ENCODE measurements at regions not wholly inside any gene's neighbourhood (a gene's known extent, or its start where the extent isn't known, plus 50 kb on each side); places are given as distances from the start of the nearest gene placed in this dataset.
"Not testable (repeated sequence)": the region's sequence is repeated elsewhere in the genome, so short reads cannot be mapped to it uniquely, and the experiment has no call there.

DNA sequence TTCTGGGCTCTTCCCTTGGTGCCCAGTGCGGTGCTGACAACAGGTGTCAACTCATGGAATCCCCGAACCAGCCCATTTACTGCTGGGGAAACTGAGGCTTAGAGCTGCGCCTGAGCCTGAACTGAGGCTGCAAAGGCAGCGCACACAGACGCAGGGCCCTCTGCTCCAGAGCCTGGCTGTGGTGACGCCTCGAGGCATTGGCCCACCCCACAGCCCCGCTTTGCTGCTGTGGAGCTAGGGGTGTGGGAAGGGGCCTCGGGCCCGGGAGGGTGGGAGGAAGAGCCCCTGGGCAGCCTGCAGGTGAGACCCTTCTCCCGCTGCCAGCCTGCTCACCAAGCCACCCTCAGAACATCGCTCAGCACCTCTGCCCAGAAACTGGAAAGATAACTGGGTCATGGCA is 97.4 kb upstream of the LRPAP1 start:
- in situ Hi-C loops (cut with HindIII; ENCODE audit: low pct_ligation_motif_present, low pct_unique_long_range_greater_than_20kb, low sequenced_read_pairs): no loop called here
- no peak for DNase-seq

DNA sequence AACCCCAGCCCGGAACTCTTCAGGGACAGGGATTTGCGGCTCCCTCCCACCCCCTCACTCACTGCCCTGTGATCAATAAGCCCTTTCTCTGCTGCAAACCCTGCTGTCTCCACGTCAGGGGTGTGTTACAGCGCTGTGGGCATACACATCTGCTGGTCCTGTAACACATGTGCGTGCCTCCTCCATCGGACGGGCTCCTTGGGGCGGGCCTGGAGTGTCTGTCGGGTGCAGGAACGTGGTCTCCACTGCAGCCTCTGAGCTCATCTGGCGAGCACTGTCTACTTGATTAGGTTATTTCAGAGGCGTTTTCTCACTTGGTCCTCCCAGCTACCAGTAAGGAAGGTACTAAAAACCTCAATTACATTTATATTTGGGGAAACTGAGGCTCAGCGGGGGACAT is 97.0 kb upstream of the LRPAP1 start:
- DNase-seq; in situ Hi-C loops (cut with HindIII; ENCODE audit: low pct_ligation_motif_present, low pct_unique_long_range_greater_than_20kb, low sequenced_read_pairs): not testable (repeated sequence)

DNA sequence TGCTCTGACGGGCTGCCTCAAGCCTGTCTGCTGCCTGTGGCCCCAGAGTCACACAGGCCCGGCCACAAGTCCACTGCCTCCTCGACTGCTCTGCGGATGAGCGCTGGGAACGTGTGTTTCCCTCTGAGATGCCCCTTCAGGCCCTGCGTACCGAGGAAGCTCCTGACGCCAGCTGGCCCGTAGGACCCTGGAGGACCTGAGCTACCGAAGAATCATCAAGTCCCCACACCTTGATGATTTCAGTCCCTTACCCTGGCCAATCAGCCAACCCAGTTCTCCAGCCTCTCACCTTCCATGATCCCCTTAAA is 96.6 kb upstream of the LRPAP1 start:
- DNase-seq: no peak
- in situ Hi-C loops (cut with HindIII; ENCODE audit: low pct_ligation_motif_present, low pct_unique_long_range_greater_than_20kb, low sequenced_read_pairs): no loop called here

- DNase-seq; in situ Hi-C loops (cut with HindIII; ENCODE audit: low pct_ligation_motif_present, low pct_unique_long_range_greater_than_20kb, low sequenced_read_pairs): not testable (repeated sequence)
These were observed 96.0 kb upstream of the LRPAP1 start for GRCh38 chr4:3627967-3628867.

- DNase-seq; in situ Hi-C loops (cut with HindIII; ENCODE audit: low pct_ligation_motif_present, low pct_unique_long_range_greater_than_20kb, low sequenced_read_pairs): not testable (repeated sequence)
These were observed 95.2 kb upstream of the LRPAP1 start for GRCh38 chr4:3627456-3627855.

- DNase-seq; in situ Hi-C loops (cut with HindIII; ENCODE audit: low pct_ligation_motif_present, low pct_unique_long_range_greater_than_20kb, low sequenced_read_pairs): not testable (repeated sequence)
These were observed 94.1 kb upstream of the LRPAP1 start for GRCh38 chr4:3626131-3626884.

DNA sequence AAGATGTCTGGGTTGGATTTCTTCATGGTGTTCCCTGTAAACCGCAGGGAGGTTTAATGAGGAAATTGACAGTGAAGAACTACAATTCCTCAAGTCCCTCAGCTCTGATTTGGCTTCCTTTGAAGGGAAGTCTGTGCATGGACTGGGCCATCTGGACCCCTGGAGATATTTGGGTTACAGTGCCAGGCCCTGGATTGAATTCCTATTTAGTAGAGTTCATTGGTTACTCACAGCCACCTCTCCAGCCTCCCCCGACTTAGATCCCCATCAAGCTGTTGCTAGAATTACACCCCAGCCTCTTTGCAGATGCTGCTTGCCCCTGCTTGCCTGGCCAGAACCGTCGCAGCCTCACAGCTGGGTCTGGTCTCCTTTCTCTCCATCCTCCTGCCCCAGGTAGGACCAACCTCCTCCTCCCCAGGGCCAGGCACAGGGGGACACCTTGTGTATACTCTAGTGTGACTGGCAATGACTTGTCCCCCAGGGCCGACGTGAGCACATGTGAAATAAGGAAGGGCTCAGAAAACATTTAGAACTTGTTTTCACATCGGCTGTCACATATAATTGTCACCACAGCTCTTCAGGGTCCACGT is 93.2 kb upstream of the LRPAP1 start:
- DNase-seq; in situ Hi-C loops (cut with HindIII; ENCODE audit: low pct_ligation_motif_present, low pct_unique_long_range_greater_than_20kb, low sequenced_read_pairs): not testable (repeated sequence)

GRCh38 chr4:3623809-3624329 is 91.6 kb upstream of the LRPAP1 start:
- in situ Hi-C loops (cut with HindIII; ENCODE audit: low pct_ligation_motif_present, low pct_unique_long_range_greater_than_20kb, low sequenced_read_pairs); DNase-seq: not testable (repeated sequence)

DNA sequence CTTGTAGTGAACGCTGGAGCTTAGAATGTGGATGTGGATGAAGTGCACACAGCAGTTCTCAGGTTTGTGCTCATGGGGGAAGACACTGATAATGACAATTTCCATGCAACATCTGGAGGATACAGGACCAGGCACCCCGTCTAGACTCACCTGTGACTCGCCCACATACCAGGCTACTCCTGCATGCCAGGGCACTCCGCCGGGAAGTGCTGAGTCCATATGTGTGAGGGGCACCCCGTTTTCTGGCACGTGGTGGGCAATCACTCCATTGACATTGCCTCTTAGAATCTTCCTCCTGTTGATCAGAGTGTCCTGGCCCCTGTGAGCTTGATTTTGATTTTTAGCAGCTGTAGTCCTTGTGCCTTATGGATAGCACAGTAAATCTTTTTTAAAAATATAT is 90.9 kb upstream of the LRPAP1 start:
- in situ Hi-C loops (cut with HindIII; ENCODE audit: low pct_ligation_motif_present, low pct_unique_long_range_greater_than_20kb, low sequenced_read_pairs): no loop called here

DNA sequence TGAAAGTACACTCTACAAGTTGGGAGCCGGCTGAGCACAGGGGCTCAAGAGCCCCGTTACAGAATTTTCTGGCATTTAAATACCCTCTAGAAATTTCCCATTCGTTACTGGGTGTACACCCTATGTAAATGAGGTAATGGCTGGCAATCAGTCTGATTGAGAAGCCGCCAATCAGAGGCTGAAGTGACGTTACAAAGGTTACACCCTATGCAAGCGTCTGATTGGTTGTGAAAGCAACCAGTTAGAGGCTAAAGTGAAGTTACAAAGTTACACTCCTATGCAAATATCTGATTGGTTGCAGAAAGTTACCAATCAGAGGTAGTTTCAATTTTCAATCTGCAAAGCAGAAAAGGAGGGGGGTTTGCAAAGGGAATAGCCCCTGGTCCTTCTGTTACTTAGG is 88.1 kb upstream of the LRPAP1 start:
- DNase-seq; in situ Hi-C loops (cut with HindIII; ENCODE audit: low pct_ligation_motif_present, low pct_unique_long_range_greater_than_20kb, low sequenced_read_pairs): not testable (repeated sequence)

More for the DNA sequence above, 90.9 kb upstream of the LRPAP1 start:
- no peak for DNase-seq

DNA sequence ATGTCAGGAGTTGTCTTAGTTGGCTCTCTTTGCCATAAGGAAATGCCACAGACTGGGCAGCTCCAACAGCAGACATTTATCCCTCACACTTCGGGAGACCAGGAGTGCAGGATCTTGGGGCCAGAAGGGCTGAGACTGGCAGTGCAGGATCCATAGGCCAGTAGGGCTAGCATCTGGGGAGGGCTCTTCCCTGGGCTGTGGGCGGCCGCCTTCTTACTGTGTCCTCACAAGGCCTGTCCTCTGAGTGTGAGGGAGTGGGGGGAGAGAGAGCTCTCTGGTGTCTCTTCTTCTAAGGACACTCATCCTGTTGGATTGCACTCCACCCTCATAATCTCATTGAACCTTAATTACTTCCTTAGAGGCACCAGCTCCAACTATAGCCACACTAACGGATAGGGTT is 87.5 kb upstream of the LRPAP1 start:
- in situ Hi-C loops (cut with HindIII; ENCODE audit: low pct_ligation_motif_present, low pct_unique_long_range_greater_than_20kb, low sequenced_read_pairs): not testable (repeated sequence)

GRCh38 chr4:3618341-3618740 is 86.1 kb upstream of the LRPAP1 start:
- in situ Hi-C loops (cut with HindIII; ENCODE audit: low pct_ligation_motif_present, low pct_unique_long_range_greater_than_20kb, low sequenced_read_pairs); DNase-seq: not testable (repeated sequence)

More for the DNA sequence above, 87.5 kb upstream of the LRPAP1 start:
- not testable (repeated sequence) for DNase-seq

DNA sequence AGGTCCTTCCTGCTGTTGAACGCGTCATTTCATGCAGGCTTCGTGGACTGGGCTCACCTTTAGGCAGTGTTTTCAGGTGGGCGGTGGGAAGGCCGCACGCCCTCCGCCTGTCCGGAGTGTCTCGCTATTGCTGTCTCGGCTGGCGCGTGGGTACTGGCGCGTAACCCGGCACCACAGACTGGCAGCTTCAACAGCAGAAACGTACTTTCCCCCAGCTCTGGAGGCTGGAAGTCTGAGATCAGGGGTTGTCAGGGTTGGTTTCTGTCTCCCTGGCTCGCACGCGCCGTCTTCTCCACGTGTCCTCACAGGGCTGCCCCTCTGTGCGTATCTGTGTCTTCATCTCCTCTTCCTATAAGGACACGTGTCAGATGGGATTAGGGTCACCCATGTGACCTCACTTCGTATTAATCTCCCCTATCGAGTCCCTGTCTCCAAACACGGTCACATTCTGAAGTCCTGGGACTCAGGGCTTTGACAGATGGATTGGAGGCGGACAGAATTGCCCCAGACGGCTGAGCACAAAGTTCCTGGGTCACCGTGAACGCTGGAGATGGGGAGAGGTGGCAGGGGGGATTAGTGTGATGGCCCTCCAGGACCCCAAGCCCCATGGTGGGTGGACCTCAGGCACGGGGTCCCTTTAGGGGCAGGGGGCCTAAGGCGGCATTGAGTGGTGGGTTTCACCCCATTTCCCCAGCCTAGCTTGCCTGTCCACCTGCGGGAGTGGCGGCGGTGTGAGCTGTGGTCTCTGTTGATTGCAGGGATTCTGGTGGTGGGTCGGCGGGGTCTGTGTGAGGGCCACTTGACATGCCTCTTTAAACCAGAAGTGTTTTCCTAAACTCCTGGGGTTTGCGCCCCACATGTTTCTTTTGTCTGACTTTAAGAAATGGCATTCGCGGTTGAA is 83.4 kb upstream of the LRPAP1 start:
- no peak for DNase-seq
- in situ Hi-C loops (cut with HindIII; ENCODE audit: low pct_ligation_motif_present, low pct_unique_long_range_greater_than_20kb, low sequenced_read_pairs): no loop called here

DNA sequence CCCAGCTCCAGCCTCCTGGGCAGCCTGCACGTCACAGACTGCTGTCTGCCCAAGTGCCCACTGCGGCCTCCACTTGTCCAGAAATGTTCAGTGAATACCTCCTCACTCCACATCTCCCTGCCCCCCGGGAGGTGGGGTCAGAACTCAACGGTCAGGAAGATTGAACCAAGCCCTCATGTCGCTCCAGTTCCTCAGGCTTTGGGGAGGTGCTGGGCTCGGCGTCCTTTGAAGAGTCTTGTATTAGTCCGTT is 82.4 kb upstream of the LRPAP1 start:
- in situ Hi-C loops (cut with HindIII; ENCODE audit: low pct_ligation_motif_present, low pct_unique_long_range_greater_than_20kb, low sequenced_read_pairs): no loop called here
- DNase-seq: no peak

DNA sequence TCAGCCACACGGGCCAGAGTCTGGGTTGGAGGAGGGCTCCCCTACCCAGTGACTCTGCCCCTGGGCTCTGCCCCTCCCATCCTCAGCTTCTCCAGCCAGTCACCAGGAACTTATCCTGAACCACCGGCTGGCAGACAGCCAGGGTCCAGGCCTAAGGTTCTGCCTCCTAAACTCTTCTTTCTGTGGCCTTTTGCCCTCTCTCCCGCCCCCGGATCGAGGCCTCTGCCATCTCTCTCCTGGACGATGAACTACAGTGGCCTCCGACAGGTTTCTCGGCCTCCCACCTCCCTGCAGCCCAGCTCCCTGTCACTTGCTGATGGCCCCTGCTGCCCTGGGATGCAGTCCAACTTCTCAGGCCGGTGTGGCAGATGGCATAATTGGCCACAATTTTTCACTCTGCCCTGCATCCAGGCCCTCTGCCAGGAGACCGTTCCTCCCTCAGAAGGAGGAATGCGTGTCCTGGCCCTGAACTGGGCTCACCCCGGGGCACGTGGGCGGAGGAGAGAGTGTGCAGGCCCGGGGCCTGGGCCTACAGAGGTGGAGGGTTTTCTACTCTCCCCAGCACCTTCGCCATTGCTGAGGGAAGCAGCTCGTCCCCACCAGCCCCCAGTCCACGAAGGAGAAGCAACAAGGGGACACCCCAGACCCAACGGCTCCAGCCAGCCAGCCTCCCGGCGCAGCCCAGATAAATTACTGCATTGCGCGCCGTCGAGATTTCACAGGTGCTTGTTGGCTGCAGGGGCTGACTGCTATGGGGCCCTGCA is 81.9 kb upstream of the LRPAP1 start:
- no peak for DNase-seq
- in situ Hi-C loops (cut with HindIII; ENCODE audit: low pct_ligation_motif_present, low pct_unique_long_range_greater_than_20kb, low sequenced_read_pairs): no loop called here

DNA sequence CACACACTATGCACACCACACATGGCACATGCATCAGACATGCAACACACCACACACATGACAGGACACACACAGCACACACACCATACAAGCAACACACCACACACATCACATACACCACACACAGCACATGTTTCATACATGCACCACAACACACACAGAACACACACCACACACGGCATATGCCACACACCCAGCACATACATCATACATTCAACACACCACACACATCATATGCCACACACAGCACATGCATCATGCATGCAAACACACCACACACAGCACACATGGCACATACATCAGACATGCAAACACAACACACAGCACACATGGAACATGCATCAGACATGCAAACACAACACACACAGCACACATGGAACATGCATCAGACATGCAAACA is 80.7 kb upstream of the LRPAP1 start:
- DNase-seq: no peak
- in situ Hi-C loops (cut with HindIII; ENCODE audit: low pct_ligation_motif_present, low pct_unique_long_range_greater_than_20kb, low sequenced_read_pairs): no loop called here

- no peak for DNase-seq
- in situ Hi-C loops (cut with HindIII; ENCODE audit: low pct_ligation_motif_present, low pct_unique_long_range_greater_than_20kb, low sequenced_read_pairs): no loop called here
These were observed 80.1 kb upstream of the LRPAP1 start for GRCh38 chr4:3612281-3612680.

GRCh38 chr4:3611778-3612177 is 79.6 kb upstream of the LRPAP1 start:
- in situ Hi-C loops (cut with HindIII; ENCODE audit: low pct_ligation_motif_present, low pct_unique_long_range_greater_than_20kb, low sequenced_read_pairs): no loop called here

More at GRCh38 chr4:3611778-3612177, 79.6 kb upstream of the LRPAP1 start:
- DNase-seq: no peak

Measured in ACHN (cell line).